ENCODE measurements at regions not wholly inside any gene's neighbourhood (a gene's known extent, or its start where the extent isn't known, plus 50 kb on each side); places are given as distances from the start of the nearest gene placed in this dataset.

DNA sequence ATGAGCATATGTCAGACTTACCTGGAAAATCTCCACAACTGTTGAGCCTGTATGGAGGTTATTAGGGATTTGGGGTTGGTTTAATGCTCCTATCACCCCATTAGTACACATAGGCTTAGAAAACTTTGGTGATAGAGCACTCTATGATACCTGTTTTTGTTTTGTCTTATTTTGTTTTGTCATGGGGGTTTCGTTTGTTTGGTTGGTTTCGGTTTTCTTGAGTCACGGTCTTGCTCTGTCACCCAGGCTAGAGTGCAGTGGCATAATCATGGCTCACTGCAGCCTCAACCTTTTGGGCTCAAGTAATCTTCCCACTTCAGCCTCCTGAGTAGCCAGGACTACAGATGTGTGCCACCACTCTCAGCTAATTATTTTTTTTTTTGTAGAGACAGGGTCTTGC is 70.0 kb downstream of the MZT1 start:
- no peaks in the 10 kb centered on the region for H3K9me3 ChIP-seq (ENCODE audit: control insufficient read depth in 1 of 2, insufficient read depth in 1 of 2, low read depth in 1 of 2, low read length in 2 of 2)
- ChIA-PET POLR2A (no interaction called here), CTCF (no interaction called here), RAD21 (ENCODE audit: low non-redundant PET in 1 of 2, low total read pairs in 2 of 2, uncharacterized antibody in 2 of 2, unreplicated experiment in 2 of 2) (no interaction called here)
- no peaks in the 10 kb centered on the region for H4K20me1 ChIP-seq (ENCODE audit: insufficient read depth)
- no peak for DNase-seq (ENCODE audit: low read depth, low spot score)
- H3K4me3 ChIP-seq (replicated peaks in 1 of 2; ENCODE audit: low read depth in 1 of 2, low read length in 2 of 2) = no peak overlapping the region
- no peak overlapping the region for H3K27ac ChIP-seq (ENCODE audit: low read depth, low read length)
- no peak overlapping the region for H2AFZ ChIP-seq (ENCODE audit: low read depth, low read length, poor library complexity, severe bottlenecking)
- TF ChIP-seq EZH2phosphoT487 (IDR thresholded peaks at IDR 0.05; ENCODE audit: borderline replicate concordance) (no peak), POLR2A (IDR thresholded peaks at IDR 0.05; ENCODE audit: borderline replicate concordance, extremely low read depth, insufficient read depth, insufficient read length) (no peak), POLR2AphosphoS5 (IDR thresholded peaks at IDR 0.05; ENCODE audit: low read depth, low read length) (no peak), ZFX (IDR thresholded peaks at IDR 0.05) (no peak), JUND (IDR thresholded peaks at IDR 0.05) (no peak), EGR1 (IDR thresholded peaks at IDR 0.05; ENCODE audit: low read depth) (no peak), SP1 (IDR thresholded peaks at IDR 0.05; ENCODE audit: low read depth) (no peak)
- no peaks in the 10 kb centered on the region for H3K27me3 ChIP-seq (ENCODE audit: insufficient read depth, low read length)
- H3K9me2 ChIP-seq (ENCODE audit: insufficient read depth) = no peaks in the 10 kb centered on the region
- no peak for ATAC-seq
- no peak overlapping the region for H3K9ac ChIP-seq (ENCODE audit: low read length)
- intact Hi-C loops (cut with micrococcal nuclease) = no loop called here
- BruUV-seq (replicated peaks) = no TSS peak
- no peaks in the 10 kb centered on the region for H3K4me1 ChIP-seq (ENCODE audit: control insufficient read depth in 1 of 2, insufficient read depth in 2 of 2, low read length in 2 of 2)
- no peak overlapping the region for H3K4me2 ChIP-seq (ENCODE audit: low read length)
- no peaks in the 10 kb centered on the region for H3K79me2 ChIP-seq (ENCODE audit: insufficient read depth, low read length)
- H3K36me3 ChIP-seq (ENCODE audit: control insufficient read depth in 1 of 2, insufficient read depth in 2 of 2, low read length in 2 of 2) = no peaks in the 10 kb centered on the region

DNA sequence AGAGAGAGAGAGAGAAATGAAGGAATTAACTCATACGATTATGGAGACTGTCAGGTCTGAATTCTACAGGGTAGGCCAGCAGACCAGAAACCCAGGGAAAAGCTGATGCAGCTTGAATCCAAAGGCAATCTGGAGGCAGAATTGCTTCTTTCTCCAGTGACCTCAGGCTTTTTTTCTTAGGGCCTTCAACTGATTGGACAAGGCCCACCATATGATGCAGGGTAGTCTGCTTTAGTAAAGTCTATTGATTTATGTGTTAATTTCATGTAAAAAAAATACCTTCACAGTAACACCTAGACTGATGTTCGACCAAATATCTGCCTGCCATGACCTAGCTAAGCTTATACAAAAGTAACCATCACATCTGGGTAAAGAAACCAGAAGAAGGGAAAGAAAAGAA is 71.1 kb downstream of the MZT1 start:
- Histone ChIP-seq H3K4me2 (ENCODE audit: low read length) (no peak overlapping the region), H3K4me3 (replicated peaks in 1 of 2; ENCODE audit: low read depth in 1 of 2, low read length in 2 of 2) (no peak overlapping the region), H3K79me2 (ENCODE audit: insufficient read depth, low read length) (no peaks in the 10 kb centered on the region), H3K9me2 (ENCODE audit: insufficient read depth) (no peaks in the 10 kb centered on the region), H3K27me3 (ENCODE audit: insufficient read depth, low read length) (no peaks in the 10 kb centered on the region), H4K20me1 (ENCODE audit: insufficient read depth) (no peaks in the 10 kb centered on the region), H3K36me3 (ENCODE audit: control insufficient read depth in 1 of 2, insufficient read depth in 2 of 2, low read length in 2 of 2) (no peaks in the 10 kb centered on the region), H3K4me1 (ENCODE audit: control insufficient read depth in 1 of 2, insufficient read depth in 2 of 2, low read length in 2 of 2) (no peaks in the 10 kb centered on the region), H2AFZ (ENCODE audit: low read depth, low read length, poor library complexity, severe bottlenecking) (no peak overlapping the region), H3K9me3 (ENCODE audit: control insufficient read depth in 1 of 2, insufficient read depth in 1 of 2, low read depth in 1 of 2, low read length in 2 of 2) (no peaks in the 10 kb centered on the region), H3K27ac (ENCODE audit: low read depth, low read length) (no peak overlapping the region), H3K9ac (ENCODE audit: low read length) (no peak overlapping the region)
- RAD21 ChIA-PET (ENCODE audit: low non-redundant PET in 1 of 2, low total read pairs in 2 of 2, uncharacterized antibody in 2 of 2, unreplicated experiment in 2 of 2) = no interaction called here
- intact Hi-C loops (cut with micrococcal nuclease) = no loop called here
- BruUV-seq (replicated peaks) = no TSS peak
- DNase-seq (ENCODE audit: low read depth, low spot score) (no peak), ATAC-seq (no peak)
- POLR2A ChIA-PET = no interaction called here
- CTCF ChIA-PET = no interaction called here
- TF ChIP-seq EGR1 (IDR thresholded peaks at IDR 0.05; ENCODE audit: low read depth) (no peak), SRF (IDR thresholded peaks at IDR 0.05; ENCODE audit: low read depth) (no peak), SIN3A (IDR thresholded peaks at IDR 0.05; ENCODE audit: low read depth) (no peak), EZH2 (IDR thresholded peaks at IDR 0.05) (no peak), FOSL1 (IDR thresholded peaks at IDR 0.05; ENCODE audit: low read depth) (no peak), SP1 (IDR thresholded peaks at IDR 0.05; ENCODE audit: low read depth) (no peak), ZFX (IDR thresholded peaks at IDR 0.05) (no peak), POLR2AphosphoS5 (IDR thresholded peaks at IDR 0.05; ENCODE audit: low read depth, low read length) (no peak), YY1 (IDR thresholded peaks at IDR 0.05; ENCODE audit: extremely low read depth, insufficient replicate concordance, low read depth, low read length) (no peak), ZNF274 (IDR thresholded peaks at IDR 0.05; ENCODE audit: low read depth, low read length) (no peak), POLR2A (IDR thresholded peaks at IDR 0.05; ENCODE audit: borderline replicate concordance, extremely low read depth, insufficient read depth, insufficient read length) (no peak), ELF1 (IDR thresholded peaks at IDR 0.05; ENCODE audit: borderline replicate concordance, low read depth) (no peak), CBX3 (IDR thresholded peaks at IDR 0.05; ENCODE audit: low read depth) (no peak), RAD21 (IDR thresholded peaks at IDR 0.05; ENCODE audit: low read depth) (no peak)
- TF ChIP-seq, protein P1, sequence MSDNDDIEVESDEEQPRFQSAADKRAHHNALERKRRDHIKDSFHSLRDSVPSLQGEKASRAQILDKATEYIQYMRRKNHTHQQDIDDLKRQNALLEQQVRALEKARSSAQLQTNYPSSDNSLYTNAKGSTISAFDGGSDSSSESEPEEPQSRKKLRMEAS (IDR thresholded peaks at IDR 0.05) = no peak
- TF ChIP-seq, protein P2, sequence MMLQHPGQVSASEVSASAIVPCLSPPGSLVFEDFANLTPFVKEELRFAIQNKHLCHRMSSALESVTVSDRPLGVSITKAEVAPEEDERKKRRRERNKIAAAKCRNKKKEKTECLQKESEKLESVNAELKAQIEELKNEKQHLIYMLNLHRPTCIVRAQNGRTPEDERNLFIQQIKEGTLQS (IDR thresholded peaks at IDR 0.05) = no peak
- TF ChIP-seq, protein P3, sequence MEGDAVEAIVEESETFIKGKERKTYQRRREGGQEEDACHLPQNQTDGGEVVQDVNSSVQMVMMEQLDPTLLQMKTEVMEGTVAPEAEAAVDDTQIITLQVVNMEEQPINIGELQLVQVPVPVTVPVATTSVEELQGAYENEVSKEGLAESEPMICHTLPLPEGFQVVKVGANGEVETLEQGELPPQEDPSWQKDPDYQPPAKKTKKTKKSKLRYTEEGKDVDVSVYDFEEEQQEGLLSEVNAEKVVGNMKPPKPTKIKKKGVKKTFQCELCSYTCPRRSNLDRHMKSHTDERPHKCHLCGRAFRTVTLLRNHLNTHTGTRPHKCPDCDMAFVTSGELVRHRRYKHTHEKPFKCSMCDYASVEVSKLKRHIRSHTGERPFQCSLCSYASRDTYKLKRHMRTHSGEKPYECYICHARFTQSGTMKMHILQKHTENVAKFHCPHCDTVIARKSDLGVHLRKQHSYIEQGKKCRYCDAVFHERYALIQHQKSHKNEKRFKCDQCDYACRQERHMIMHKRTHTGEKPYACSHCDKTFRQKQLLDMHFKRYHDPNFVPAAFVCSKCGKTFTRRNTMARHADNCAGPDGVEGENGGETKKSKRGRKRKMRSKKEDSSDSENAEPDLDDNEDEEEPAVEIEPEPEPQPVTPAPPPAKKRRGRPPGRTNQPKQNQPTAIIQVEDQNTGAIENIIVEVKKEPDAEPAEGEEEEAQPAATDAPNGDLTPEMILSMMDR (IDR thresholded peaks at IDR 0.05 in 2 of 3, conservative IDR thresholded peaks at IDR 0.05 in 1 of 3; ENCODE audit: borderline replicate concordance in 1 of 3, insufficient read depth in 1 of 3, low read depth in 2 of 3, low read length in 2 of 3) = no peak
